ENCODE measurements at regions not wholly inside any gene's neighbourhood (a gene's known extent, or its start where the extent isn't known, plus 50 kb on each side); places are given as distances from the start of the nearest gene placed in this dataset.

- no CpG with 5 or more reads among the region's 1 CpG for WGBS (ENCODE audit: extremely low coverage, insufficient read length, low lambda C conversion rate)
- no peak overlapping the region for H4K91ac ChIP-seq (ENCODE audit: insufficient read length, low read depth, low read length)
- H3K27me3 ChIP-seq (ENCODE audit: insufficient read depth, low read length) = no peaks in the 10 kb centered on the region
- no peak overlapping the region for H3K23ac ChIP-seq (ENCODE audit: insufficient read length, low read depth, low read length)
- peaks cover 6 to 8% of the 10 kb centered on the region in 2 experiments for H3K4me1 Mint-ChIP-seq
- no peaks in the 10 kb centered on the region for H3K9me3 ChIP-seq (ENCODE audit: control insufficient read depth, low read depth, low read length)
- no peak overlapping the region for H3K4me2 ChIP-seq (ENCODE audit: insufficient read depth, insufficient read length, low read length)
- H2BK5ac ChIP-seq (ENCODE audit: insufficient read length, low read length) = no peak overlapping the region
- H2BK12ac ChIP-seq (ENCODE audit: insufficient read length, low read depth, low read length) = no peak overlapping the region
- no peaks in the 10 kb centered on the region for H3K79me1 ChIP-seq (ENCODE audit: insufficient read depth, low read depth, low read length, poor library complexity, severe bottlenecking)
- no peaks in the 10 kb centered on the region for H4K20me1 ChIP-seq (ENCODE audit: control insufficient read depth, insufficient read depth, insufficient read length)
- H2BK15ac ChIP-seq (ENCODE audit: low read depth, low read length) = no peak overlapping the region
- peaks cover 2 to 5% (median 3%) of the 10 kb centered on the region in 3 experiments; a peak in 5 of 7 replicates for H3K36me3 Mint-ChIP-seq (ENCODE audit: insufficient read depth in 1 of 3, low read depth in 3 of 3)
- no peak overlapping the region for H3K56ac ChIP-seq (ENCODE audit: insufficient read length, low read depth, low read length)
- H3T11ph ChIP-seq (ENCODE audit: low read length) = no peak overlapping the region
- H2AFZ ChIP-seq (ENCODE audit: low read length) = no peak overlapping the region
- H3K14ac ChIP-seq (ENCODE audit: insufficient read depth, low read length) = no peak overlapping the region
- no peak overlapping the region for H2AK5ac ChIP-seq (ENCODE audit: insufficient read length, low read length)
- H3K79me2 ChIP-seq (ENCODE audit: insufficient read depth, low read length) = no peaks in the 10 kb centered on the region
- H3K18ac ChIP-seq (ENCODE audit: insufficient read length, low read depth, low read length) = no peak overlapping the region
- no peaks in the 10 kb centered on the region for H3K4me1 ChIP-seq (ENCODE audit: insufficient read depth, low read length)
- peaks cover 4% of the 10 kb centered on the region in 2 experiments; a peak in 3 of 5 replicates for H3K9me3 Mint-ChIP-seq
- no peaks in the 10 kb centered on the region for H3K27me3 Mint-ChIP-seq (ENCODE audit: low read depth)
- no peak overlapping the region for H4K5ac ChIP-seq (ENCODE audit: insufficient read length, low read depth, low read length)
- H3K27ac ChIP-seq (ENCODE audit: insufficient read length, low read depth, low read length) = no peak overlapping the region
- no peak overlapping the region for H2BK120ac ChIP-seq (ENCODE audit: low read depth, low read length, poor library complexity, severe bottlenecking)
- no peaks in the 10 kb centered on the region for H3K23me2 ChIP-seq (ENCODE audit: insufficient read length, low read depth, low read length, poor library complexity, severe bottlenecking)
- H3K4me3 Mint-ChIP-seq = no peak overlapping the region
- H4K8ac ChIP-seq (replicated peaks; ENCODE audit: insufficient read length, low read depth, low read length) = no peak overlapping the region
- H3K4ac ChIP-seq (ENCODE audit: low read depth, low read length) = no peak overlapping the region
- no peak overlapping the region for H2BK20ac ChIP-seq (ENCODE audit: low read depth, low read length, poor library complexity, severe bottlenecking)
- no peak overlapping the region for H3K27ac Mint-ChIP-seq
- no peak for TF ChIP-seq CTCF (conservative IDR thresholded peaks at IDR 0.05)
- DNase-seq = no peak
- H3K9ac ChIP-seq (ENCODE audit: extremely low read depth, insufficient read length, low read length) = no peak overlapping the region
These were observed 129.9 kb upstream of the ZNF804B start for GRCh38 chr7:88629559-88629958.
